Endothelial cell of umbilical vein (primary cell): ENCODE measurements at regions not wholly inside any gene's neighbourhood (a gene's known extent, or its start where the extent isn't known, plus 50 kb on each side); places are given as distances from the start of the nearest gene placed in this dataset.

Source experiments
- BruUV-seq: library from RNA; stranded (reverse); fragments of 400-500 nt; replicated peaks from 2 replicates; lab custom pipeline; 2021; lab: Mats Ljungman, UMichigan
- CTCF ChIA-PET: fragments of 300-600, 350-600 bp; sonication (Branson Sonifier 250); formaldehyde crosslinking; loops from one replicate; lab custom pipeline; 2021; ENCODE audit warnings: antibody characterized with exemption, inconsistent platforms; lab: Charles Lee
- POLR2A ChIA-PET: fragments of 300-600, 350-600 bp; sonication (Branson Sonifier 250); formaldehyde crosslinking; loops from one replicate; lab custom pipeline; 2021; ENCODE audit warnings: antibody characterized with exemption, inconsistent platforms; lab: Charles Lee
- DNase-seq: peaks from one replicate; pipeline ENCODE4 v3.0.0-alpha.2; 2011; ENCODE audit warnings: low read depth, low spot score
- FAIRE-seq: peaks from 2 replicates; lab custom pipeline; 2011; peaks lifted over from hg19 to GRCh38; lab: Jason Lieb, UNC
- H2AFZ ChIP-seq: 2 replicates; pipeline ENCODE4 v1.6.0; 2012; ENCODE audit warnings: low read depth, low read length, control low read depth, inconsistent platforms
- H3K27ac ChIP-seq: 2 replicates; pipeline ENCODE4 v1.5.1; 2011; ENCODE audit warnings: low read depth, mild to moderate bottlenecking, control low read depth, low read length, moderate library complexity; ENCODE audit not compliant: insufficient read depth
- H3K27me3 ChIP-seq, 2 experiments: 2 replicates each; pipeline versions ENCODE4 v1.6.0 to v1.6.1; 2011; ENCODE audit warnings: low read length in 2 of 2, mixed read lengths in 1 of 2; ENCODE audit not compliant: control insufficient read depth in 2 of 2, insufficient read depth in 2 of 2
- H3K36me3 ChIP-seq, 2 experiments: 2 replicates in 1 of 2; 3 replicates in 1 of 2; pipeline ENCODE4 v1.5.1; 2011; ENCODE audit warnings: low read length in 2 of 2, mild to moderate bottlenecking in 1 of 2, moderate library complexity in 1 of 2; ENCODE audit not compliant: control insufficient read depth in 2 of 2, insufficient read depth in 2 of 2; ENCODE audit errors: extremely low read depth in 1 of 2
- H3K4me1 ChIP-seq: 3 replicates; pipeline ENCODE4 v1.5.1; 2011; ENCODE audit warnings: mild to moderate bottlenecking, low read length; ENCODE audit not compliant: control insufficient read depth, insufficient read depth; ENCODE audit errors: extremely low read depth
- H3K4me2 ChIP-seq: 2 replicates; pipeline ENCODE4 v1.6.1; 2011; ENCODE audit warnings: low read length, control low read depth, mixed read lengths; ENCODE audit not compliant: insufficient read depth
- H3K4me3 ChIP-seq, 3 experiments: fragments of 200-600 bp in 1 of 3; sonication (generic), shearing (Covaris generic) in 1 of 3; replicated peaks in 1 of 3; 2 replicates each; pipeline ENCODE4 v1.5.1; 2011 to 2016; ENCODE audit warnings: control low read depth in 3 of 3, low read length in 3 of 3, mild to moderate bottlenecking in 2 of 3, inconsistent platforms in 1 of 3, low read depth in 1 of 3, moderate library complexity in 1 of 3; ENCODE audit not compliant: insufficient read depth in 1 of 3
- H3K79me2 ChIP-seq: 2 replicates; pipeline ENCODE4 v1.6.0; 2012; ENCODE audit warnings: low read length, inconsistent platforms; ENCODE audit not compliant: control insufficient read depth, insufficient read depth
- H3K9ac ChIP-seq: replicated peaks from 2 replicates; pipeline ENCODE3; 2011; ENCODE audit warnings: low read length, control low read depth; ENCODE audit not compliant: insufficient read depth; ENCODE audit errors: extremely low read depth
- H3K9me1 ChIP-seq: replicated peaks from 3 replicates; pipeline ENCODE4 v1.6.0; 2011; ENCODE audit warnings: mild to moderate bottlenecking, low read length; ENCODE audit not compliant: control insufficient read depth, insufficient read depth; ENCODE audit errors: extremely low read depth
- H3K9me3 ChIP-seq: replicated peaks from 2 replicates; pipeline ENCODE4 v1.5.1; 2012; ENCODE audit warnings: low read length, inconsistent platforms; ENCODE audit not compliant: control insufficient read depth, insufficient read depth
- H4K20me1 ChIP-seq: replicated peaks from 2 replicates; pipeline ENCODE3; 2011; ENCODE audit warnings: mild to moderate bottlenecking, low read length; ENCODE audit not compliant: control insufficient read depth, insufficient read depth; ENCODE audit errors: extremely low read depth
- EZH2 ChIP-seq: IDR thresholded peaks from 2 replicates; pipeline ENCODE4 v1.6.1; 2012; ENCODE audit warnings: borderline replicate concordance, low read depth, mild to moderate bottlenecking, moderate library complexity, low read length, inconsistent platforms; ENCODE audit not compliant: severe bottlenecking
- FOS ChIP-seq: IDR thresholded peaks from 2 replicates; pipeline ENCODE4 v1.6.1; 2011; ENCODE audit warnings: mild to moderate bottlenecking, low read length, moderate library complexity, borderline replicate concordance; ENCODE audit not compliant: insufficient read depth
- GATA2 ChIP-seq: IDR thresholded peaks from 2 replicates; pipeline ENCODE4 v1.7.0; 2011; ENCODE audit warnings: low read depth, mild to moderate bottlenecking, moderate library complexity, mixed read lengths, low read length; ENCODE audit not compliant: insufficient read length, insufficient read depth
- JUN ChIP-seq: IDR thresholded peaks from 2 replicates; pipeline ENCODE4 v1.6.1; 2011; ENCODE audit warnings: borderline replicate concordance, low read depth; ENCODE audit not compliant: insufficient read length, insufficient read depth
- MYC ChIP-seq: IDR thresholded peaks from one replicate; pipeline ENCODE4 v1.6.1; 2011; ENCODE audit warnings: mild to moderate bottlenecking, low read depth, low read length
- POLR2A ChIP-seq: IDR thresholded peaks from 2 replicates; pipeline ENCODE4 v1.6.1; 2012; ENCODE audit warnings: low read depth, mild to moderate bottlenecking, control low read depth, low read length
- POLR2AphosphoS5 ChIP-seq: IDR thresholded peaks from 2 replicates; pipeline ENCODE4 v1.6.1; 2012; ENCODE audit warnings: low read depth, mild to moderate bottlenecking, control low read depth, low read length, moderate library complexity; ENCODE audit not compliant: insufficient read depth
- dilution Hi-C: fragments of 300-500 bp; cut with MboI; formaldehyde crosslinking; loops from one replicate; pipeline ENCODE4 v1.15.0; 2019; ENCODE audit warnings: low sequenced_read_pairs; ENCODE audit not compliant: extremely low pct_ligation_motif_present
- intact Hi-C: fragments of 100-400 bp; cut with micrococcal nuclease; formaldehyde crosslinking; loops from one replicate; pipeline ENCODE4 v1.10.0; 2022
- TF ChIP-seq, protein P1 (sequence below): IDR thresholded peaks from 2 replicates; pipeline ENCODE4 v1.6.1; 2011; ENCODE audit not compliant: insufficient read depth, insufficient read length
- TF ChIP-seq, protein P2 (sequence below), 2 donors: IDR thresholded peaks; 1 replicate in 1 of 2; 2 replicates in 1 of 2; pipeline ENCODE4 v1.5.1; 2011; ENCODE audit warnings: low read length in 2 of 2, mild to moderate bottlenecking in 2 of 2, moderate library complexity in 2 of 2, control low read depth in 1 of 2, inconsistent platforms in 1 of 2, low read depth in 1 of 2; ENCODE audit not compliant: insufficient read depth in 1 of 2; ENCODE audit errors: extremely low read depth in 1 of 2

DNA sequence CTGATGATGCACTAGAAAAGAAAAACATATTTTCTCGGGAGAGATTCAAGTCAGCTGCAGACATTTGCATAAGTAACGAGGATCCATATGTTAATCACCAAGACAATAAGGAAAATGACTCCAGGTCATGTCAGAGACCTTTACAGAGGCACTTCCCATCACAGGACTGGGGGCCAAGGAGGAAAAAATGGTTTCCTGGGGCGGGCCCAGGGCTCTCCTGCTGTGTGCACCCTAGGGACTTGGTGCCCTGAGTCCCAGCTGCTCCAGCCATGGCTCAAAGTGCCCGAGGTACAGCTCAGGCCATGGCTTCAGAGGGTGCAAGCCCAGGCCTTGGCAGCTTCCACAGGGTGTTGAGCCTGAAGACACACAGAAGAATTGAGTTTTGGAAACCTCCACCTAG lies 415.4 kb upstream of the FRG1 start:
- H3K36me3 ChIP-seq, result no peaks in the 10 kb centered on the region
- H3K9me1 ChIP-seq, result no peaks in the 10 kb centered on the region
- dilution Hi-C loops, result no loop called here
- H2AFZ ChIP-seq, result no peak overlapping the region
- no peaks in the 10 kb centered on the region for H3K4me1 ChIP-seq
- no TSS peak for BruUV-seq
- CTCF ChIA-PET, result no interaction called here
- H3K9me3 ChIP-seq, result peaks cover 6% of the 10 kb centered on the region
- H3K4me3 ChIP-seq, result no peak overlapping the region
- no peak overlapping the region for H3K4me2 ChIP-seq
- DNase-seq (no peak), FAIRE-seq (no peak)
- intact Hi-C loops, result no loop called here
- no peaks in the 10 kb centered on the region for H3K27me3 ChIP-seq
- no peaks in the 10 kb centered on the region for H4K20me1 ChIP-seq
- no peak for TF ChIP-seq GATA2
- no peak for TF ChIP-seq EZH2
- TF ChIP-seq, protein P1, sequence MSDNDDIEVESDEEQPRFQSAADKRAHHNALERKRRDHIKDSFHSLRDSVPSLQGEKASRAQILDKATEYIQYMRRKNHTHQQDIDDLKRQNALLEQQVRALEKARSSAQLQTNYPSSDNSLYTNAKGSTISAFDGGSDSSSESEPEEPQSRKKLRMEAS, result no peak
- no peak for TF ChIP-seq FOS
- no peak for TF ChIP-seq POLR2A
- TF ChIP-seq, protein P2, sequence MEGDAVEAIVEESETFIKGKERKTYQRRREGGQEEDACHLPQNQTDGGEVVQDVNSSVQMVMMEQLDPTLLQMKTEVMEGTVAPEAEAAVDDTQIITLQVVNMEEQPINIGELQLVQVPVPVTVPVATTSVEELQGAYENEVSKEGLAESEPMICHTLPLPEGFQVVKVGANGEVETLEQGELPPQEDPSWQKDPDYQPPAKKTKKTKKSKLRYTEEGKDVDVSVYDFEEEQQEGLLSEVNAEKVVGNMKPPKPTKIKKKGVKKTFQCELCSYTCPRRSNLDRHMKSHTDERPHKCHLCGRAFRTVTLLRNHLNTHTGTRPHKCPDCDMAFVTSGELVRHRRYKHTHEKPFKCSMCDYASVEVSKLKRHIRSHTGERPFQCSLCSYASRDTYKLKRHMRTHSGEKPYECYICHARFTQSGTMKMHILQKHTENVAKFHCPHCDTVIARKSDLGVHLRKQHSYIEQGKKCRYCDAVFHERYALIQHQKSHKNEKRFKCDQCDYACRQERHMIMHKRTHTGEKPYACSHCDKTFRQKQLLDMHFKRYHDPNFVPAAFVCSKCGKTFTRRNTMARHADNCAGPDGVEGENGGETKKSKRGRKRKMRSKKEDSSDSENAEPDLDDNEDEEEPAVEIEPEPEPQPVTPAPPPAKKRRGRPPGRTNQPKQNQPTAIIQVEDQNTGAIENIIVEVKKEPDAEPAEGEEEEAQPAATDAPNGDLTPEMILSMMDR (IDR thresholded peaks at IDR 0.05; ENCODE audit: extremely low read depth in 1 of 2, insufficient read depth in 1 of 2, low read depth in 1 of 2, low read length in 2 of 2), result no peak
- TF ChIP-seq JUN, result no peak
- no peak for TF ChIP-seq POLR2AphosphoS5
- TF ChIP-seq MYC, result no peak
- H3K27ac ChIP-seq, result no peak overlapping the region
- H3K79me2 ChIP-seq, result no peaks in the 10 kb centered on the region
- POLR2A ChIA-PET, result no interaction called here
- no peak overlapping the region for H3K9ac ChIP-seq
